KMS-11 (cell line): ENCODE measurements at regions not wholly inside any gene's neighbourhood (a gene's known extent, or its start where the extent isn't known, plus 50 kb on each side); places are given as distances from the start of the nearest gene placed in this dataset.

Experiments used
- H2AFZ ChIP-seq: fragments of 200-600 bp; sonication (generic); 2 replicates; pipeline ENCODE4 v1.6.1; 2016; ENCODE audit warnings: antibody characterized with exemption, mixed run types, low read depth
- H3K27ac ChIP-seq: fragments of 200-600 bp; sonication (generic); 2 replicates; pipeline ENCODE4 v1.6.1; 2016; ENCODE audit warnings: mild to moderate bottlenecking, mixed run types
- H3K27me3 ChIP-seq: fragments of 200-600 bp; sonication (generic); 2 replicates; pipeline ENCODE4 v1.6.1; 2017; ENCODE audit warnings: mild to moderate bottlenecking, low read depth, mixed run types, moderate library complexity; ENCODE audit not compliant: insufficient read depth
- H3K36me3 ChIP-seq: fragments of 200-600 bp; sonication (generic); 2 replicates; pipeline ENCODE4 v1.6.1; 2017; ENCODE audit warnings: mild to moderate bottlenecking, mixed run types; ENCODE audit not compliant: insufficient read depth
- H3K4me1 ChIP-seq: fragments of 200-600 bp; sonication (generic); 2 replicates; pipeline ENCODE4 v1.6.1; 2016; ENCODE audit warnings: mild to moderate bottlenecking, low read depth, mixed run types; ENCODE audit not compliant: poor library complexity, severe bottlenecking
- H3K4me2 ChIP-seq: fragments of 200-600 bp; sonication (generic); 2 replicates; pipeline ENCODE4 v1.7.0; 2016; ENCODE audit warnings: mild to moderate bottlenecking, mixed run types
- H3K4me3 ChIP-seq: fragments of 200-600 bp; sonication (generic); IDR thresholded peaks from 2 replicates; pipeline ENCODE4 v1.6.1; 2017; ENCODE audit warnings: low read depth, low read length, mixed read lengths; ENCODE audit not compliant: insufficient read depth
- H3K79me2 ChIP-seq: fragments of 200-600 bp; sonication (generic); 2 replicates; pipeline ENCODE4 v1.6.1; 2016; ENCODE audit warnings: low read depth, mixed run types; ENCODE audit not compliant: insufficient read depth
- H3K9ac ChIP-seq: fragments of 200-600 bp; sonication (generic); 2 replicates; pipeline ENCODE4 v1.6.1; 2016; ENCODE audit warnings: mild to moderate bottlenecking, mixed run types
- H4K20me1 ChIP-seq: fragments of 200-600 bp; sonication (generic); 2 replicates; pipeline ENCODE4 v1.6.1; 2016; ENCODE audit warnings: mild to moderate bottlenecking, mixed run types; ENCODE audit not compliant: insufficient read depth
- CTCF ChIP-seq: fragments of 200-600 bp; sonication (generic); conservative IDR thresholded peaks from 2 replicates; pipeline ENCODE4 v1.6.1; 2017; ENCODE audit warnings: low read depth, mild to moderate bottlenecking, antibody characterized with exemption, low read length, moderate library complexity, mixed read lengths

GRCh38 chr14:53412819-53413675, 259.9 kb upstream of the DDHD1 start:
- no peak overlapping the region for H3K9ac ChIP-seq

GRCh38 chr14:53411125-53411524, 258.0 kb upstream of the DDHD1 start:
- H3K27ac ChIP-seq: no peak overlapping the region
- no peak overlapping the region for H2AFZ ChIP-seq

More at GRCh38 chr14:53412819-53413675, 259.9 kb upstream of the DDHD1 start:
- Histone ChIP-seq H3K36me3 (no peaks in the 10 kb centered on the region), H3K4me1 (no peaks in the 10 kb centered on the region), H3K27ac (no peak overlapping the region), H2AFZ (no peak overlapping the region), H4K20me1 (no peaks in the 10 kb centered on the region), H3K27me3 (no peaks in the 10 kb centered on the region), H3K79me2 (no peaks in the 10 kb centered on the region), H3K4me2 (no peak overlapping the region), H3K4me3 (no peak overlapping the region)
- TF ChIP-seq CTCF: peak; percentile 41; the same call in 1 of the 2 replicates

GRCh38 chr14:53409969-53410368, 256.8 kb upstream of the DDHD1 start:
- H4K20me1 ChIP-seq: no peaks in the 10 kb centered on the region
- H3K36me3 ChIP-seq: no peaks in the 10 kb centered on the region
- no peak overlapping the region for H3K4me3 ChIP-seq
- H3K79me2 ChIP-seq: no peaks in the 10 kb centered on the region
- no peaks in the 10 kb centered on the region for H3K27me3 ChIP-seq
- TF ChIP-seq CTCF: no peak
- no peak overlapping the region for H3K4me2 ChIP-seq
- no peak overlapping the region for H3K9ac ChIP-seq
- no peak overlapping the region for H3K27ac ChIP-seq
- no peaks in the 10 kb centered on the region for H3K4me1 ChIP-seq
- H2AFZ ChIP-seq: no peak overlapping the region

More at GRCh38 chr14:53411125-53411524, 258.0 kb upstream of the DDHD1 start:
- Histone ChIP-seq H3K79me2 (no peaks in the 10 kb centered on the region), H3K4me1 (no peaks in the 10 kb centered on the region), H3K4me2 (no peak overlapping the region), H4K20me1 (no peaks in the 10 kb centered on the region), H3K27me3 (no peaks in the 10 kb centered on the region), H3K9ac (no peak overlapping the region), H3K36me3 (no peaks in the 10 kb centered on the region), H3K4me3 (no peak overlapping the region)
- TF ChIP-seq CTCF: no peak

- no peak overlapping the region for H3K9ac ChIP-seq
- no peaks in the 10 kb centered on the region for H3K4me1 ChIP-seq
- no peak overlapping the region for H3K27ac ChIP-seq
- no peak for TF ChIP-seq CTCF
- H4K20me1 ChIP-seq: no peaks in the 10 kb centered on the region
- no peak overlapping the region for H3K4me3 ChIP-seq
- no peak overlapping the region for H2AFZ ChIP-seq
- no peaks in the 10 kb centered on the region for H3K27me3 ChIP-seq
- no peak overlapping the region for H3K4me2 ChIP-seq
- H3K79me2 ChIP-seq: no peaks in the 10 kb centered on the region
- H3K36me3 ChIP-seq: no peaks in the 10 kb centered on the region
Observed at GRCh38 chr14:53409289-53409688, 256.2 kb upstream of the DDHD1 start.
